H9 (cell line): ENCODE measurements at regions not wholly inside any gene's neighbourhood (a gene's known extent, or its start where the extent isn't known, plus 50 kb on each side); places are given as distances from the start of the nearest gene placed in this dataset.

Experiments
- DNase-seq: peaks from one replicate; pipeline ENCODE4 v3.0.0-alpha.2; 2017
- H2AFZ ChIP-seq: one replicate; pipeline ENCODE4 v1.6.1; 2013; ENCODE audit warnings: mild to moderate bottlenecking, low read length, control low read depth, moderate library complexity
- H2AK5ac ChIP-seq: 2 replicates; pipeline ENCODE4 v1.6.1; 2013; ENCODE audit warnings: low read length, control low read depth, mixed read lengths; ENCODE audit not compliant: insufficient read length
- H2BK120ac ChIP-seq: one replicate; pipeline ENCODE4 v1.6.1; 2013; ENCODE audit warnings: low read depth, mild to moderate bottlenecking, low read length, control low read depth, inconsistent platforms; ENCODE audit not compliant: poor library complexity, severe bottlenecking
- H2BK12ac ChIP-seq: 2 replicates; pipeline ENCODE4 v1.6.1; 2013; ENCODE audit warnings: low read length, control low read depth, mixed read lengths, low read depth; ENCODE audit not compliant: insufficient read length
- H2BK15ac ChIP-seq: 2 replicates; pipeline ENCODE4 v1.6.1; 2013; ENCODE audit warnings: low read depth, low read length, control low read depth
- H2BK20ac ChIP-seq: one replicate; pipeline ENCODE4 v1.6.1; 2013; ENCODE audit warnings: low read depth, mild to moderate bottlenecking, low read length, control low read depth, inconsistent platforms; ENCODE audit not compliant: poor library complexity, severe bottlenecking
- H2BK5ac ChIP-seq: 2 replicates; pipeline ENCODE4 v1.6.1; 2013; ENCODE audit warnings: low read length, control low read depth, mixed read lengths; ENCODE audit not compliant: insufficient read length
- H3K14ac ChIP-seq: 2 replicates; pipeline ENCODE4 v1.6.1; 2013; ENCODE audit warnings: low read length, control low read depth; ENCODE audit not compliant: insufficient read depth
- H3K18ac ChIP-seq: 2 replicates; pipeline ENCODE4 v1.6.1; 2013; ENCODE audit warnings: low read depth, mild to moderate bottlenecking, mixed read lengths, low read length, control low read depth; ENCODE audit not compliant: insufficient read length
- H3K23ac ChIP-seq: 2 replicates; pipeline ENCODE4 v1.6.1; 2013; ENCODE audit warnings: low read length, control low read depth, mixed read lengths, low read depth; ENCODE audit not compliant: insufficient read length
- H3K23me2 ChIP-seq: 2 replicates; pipeline ENCODE4 v1.6.1; 2013; ENCODE audit warnings: low read depth, mild to moderate bottlenecking, mixed read lengths, low read length, control low read depth; ENCODE audit not compliant: insufficient read length, poor library complexity, severe bottlenecking
- H3K27ac ChIP-seq: 2 replicates; pipeline ENCODE4 v1.5.1; 2013; ENCODE audit warnings: low read length, control low read depth, mixed read lengths, low read depth; ENCODE audit not compliant: insufficient read length
- H3K27me3 ChIP-seq: 2 replicates; pipeline ENCODE4 v1.6.1; 2013; ENCODE audit warnings: low read length, control low read depth, inconsistent platforms; ENCODE audit not compliant: insufficient read depth
- H3K4ac ChIP-seq: 2 replicates; pipeline ENCODE4 v1.6.1; 2013; ENCODE audit warnings: low read depth, mild to moderate bottlenecking, control low read depth, inconsistent platforms, low read length, moderate library complexity
- H3K4me1 ChIP-seq: 2 replicates; pipeline ENCODE4 v1.6.1; 2013; ENCODE audit warnings: low read length, control low read depth, inconsistent platforms; ENCODE audit not compliant: insufficient read depth
- H3K4me2 ChIP-seq: 2 replicates; pipeline ENCODE4 v1.6.1; 2013; ENCODE audit warnings: low read length, control low read depth, mixed read lengths; ENCODE audit not compliant: insufficient read length, insufficient read depth
- H3K56ac ChIP-seq: 2 replicates; pipeline ENCODE4 v1.6.1; 2013; ENCODE audit warnings: low read depth, mild to moderate bottlenecking, mixed read lengths, low read length, control low read depth; ENCODE audit not compliant: insufficient read length
- H3K79me1 ChIP-seq: 2 replicates; pipeline ENCODE4 v1.6.1; 2013; ENCODE audit warnings: low read depth, mild to moderate bottlenecking, moderate library complexity, low read length, control low read depth, inconsistent platforms; ENCODE audit not compliant: insufficient read depth, poor library complexity, severe bottlenecking
- H3K79me2 ChIP-seq: 2 replicates; pipeline ENCODE4 v1.6.1; 2013; ENCODE audit warnings: low read length, control low read depth, inconsistent platforms; ENCODE audit not compliant: insufficient read depth
- H3K9ac ChIP-seq: 2 replicates; pipeline ENCODE4 v1.6.1; 2013; ENCODE audit warnings: low read length, control low read depth, mixed read lengths; ENCODE audit not compliant: insufficient read length; ENCODE audit errors: extremely low read depth
- H3K9me3 ChIP-seq: one replicate; pipeline ENCODE4 v1.6.1; 2013; ENCODE audit warnings: low read depth, low read length, inconsistent platforms; ENCODE audit not compliant: control insufficient read depth
- H3T11ph ChIP-seq: one replicate; pipeline ENCODE4 v1.6.1; 2013; ENCODE audit warnings: mild to moderate bottlenecking, low read length, control low read depth, inconsistent platforms
- H4K20me1 ChIP-seq: one replicate; pipeline ENCODE4 v1.6.1; 2013; ENCODE audit not compliant: control insufficient read depth, insufficient read length, insufficient read depth
- H4K5ac ChIP-seq: 2 replicates; pipeline ENCODE4 v1.6.1; 2013; ENCODE audit warnings: low read depth, mild to moderate bottlenecking, mixed read lengths, low read length, control low read depth; ENCODE audit not compliant: insufficient read length
- H4K8ac ChIP-seq: replicated peaks from 2 replicates; pipeline ENCODE4 v1.6.1; 2013; ENCODE audit warnings: low read length, control low read depth, mixed read lengths, low read depth; ENCODE audit not compliant: insufficient read length
- H4K91ac ChIP-seq: 2 replicates; pipeline ENCODE4 v1.6.1; 2013; ENCODE audit warnings: low read depth, mild to moderate bottlenecking, moderate library complexity, mixed read lengths, low read length, control low read depth; ENCODE audit not compliant: insufficient read length
- H3K27ac Mint-ChIP-seq, 3 experiments: 2 replicates in 2 of 3; 3 replicates in 1 of 3; pipeline ENCODE4 v1.8.0; 2020 to 2021; ENCODE audit warnings: mixed read lengths in 3 of 3, mild to moderate bottlenecking in 1 of 3, moderate library complexity in 1 of 3
- H3K27me3 Mint-ChIP-seq: 2 replicates; pipeline ENCODE4 v1.8.0; 2021; ENCODE audit warnings: low read depth, mild to moderate bottlenecking, moderate library complexity, mixed read lengths
- H3K36me3 Mint-ChIP-seq, 3 experiments: 2 replicates in 2 of 3; 3 replicates in 1 of 3; pipeline ENCODE4 v1.8.0; 2020 to 2021; ENCODE audit warnings: low read depth in 3 of 3, mixed read lengths in 3 of 3; ENCODE audit not compliant: insufficient read depth in 1 of 3
- H3K4me1 Mint-ChIP-seq, 2 experiments: 2 replicates each; pipeline ENCODE4 v1.8.0; 2020; ENCODE audit warnings: mixed read lengths in 2 of 2
- H3K4me3 Mint-ChIP-seq, 2 experiments: 2 replicates in 1 of 2; 3 replicates in 1 of 2; pipeline ENCODE4 v1.8.0; 2020 to 2021; ENCODE audit warnings: mild to moderate bottlenecking in 2 of 2, mixed read lengths in 2 of 2, moderate library complexity in 1 of 2
- H3K9me3 Mint-ChIP-seq, 2 experiments: 2 replicates in 1 of 2; 3 replicates in 1 of 2; pipeline ENCODE4 v1.8.0; 2020; ENCODE audit warnings: mild to moderate bottlenecking in 2 of 2, mixed read lengths in 2 of 2, moderate library complexity in 1 of 2
- CTCF ChIP-seq: fragments of 200-600 bp; sonication (generic); conservative IDR thresholded peaks from 3 replicates; pipeline ENCODE4 v1.8.0; 2021; ENCODE audit warnings: antibody characterized with exemption, mild to moderate bottlenecking
- WGBS: extraction: QIAGEN DNeasy Blood & Tissue Kit; methylation state at CpG from one replicate; pipeline ENCODE4 v1.1.7; 2013; ENCODE audit warnings: missing lambda C conversion rate, low lambda C conversion rate, mixed read lengths; ENCODE audit not compliant: insufficient read length; ENCODE audit errors: extremely low coverage; 5-methylcytosine and 5-hydroxymethylcytosine counted together

- no peak for DNase-seq
- Histone ChIP-seq H3K9me3 (no peaks in the 10 kb centered on the region), H2AFZ (no peak overlapping the region), H3K4ac (no peak overlapping the region), H4K20me1 (no peaks in the 10 kb centered on the region), H3K14ac (no peak overlapping the region), H3K27me3 (no peaks in the 10 kb centered on the region), H3K27ac (no peak overlapping the region), H4K8ac (no peak overlapping the region), H3K4me2 (no peak overlapping the region), H2BK15ac (no peak overlapping the region), H2AK5ac (no peak overlapping the region), H3K56ac (no peak overlapping the region), H4K5ac (no peak overlapping the region), H3K18ac (no peak overlapping the region), H3K4me1 (no peaks in the 10 kb centered on the region), H2BK12ac (no peak overlapping the region), H2BK120ac (no peak overlapping the region), H3K23me2 (no peaks in the 10 kb centered on the region), H3K9ac (no peak overlapping the region), H3K23ac (no peak overlapping the region), H2BK5ac (no peak overlapping the region), H3K79me1 (no peaks in the 10 kb centered on the region), H3T11ph (no peak overlapping the region), H4K91ac (no peak overlapping the region), H3K79me2 (no peaks in the 10 kb centered on the region), H2BK20ac (no peak overlapping the region)
- H3K27ac Mint-ChIP-seq: no peak overlapping the region
- H3K4me3 Mint-ChIP-seq: no peak overlapping the region
- H3K4me1 Mint-ChIP-seq: peaks cover 0 to 3% of the 10 kb centered on the region in 2 experiments; a peak in 2 of 4 replicates
- peaks cover 53 to 94% of the 10 kb centered on the region in 2 experiments for H3K9me3 Mint-ChIP-seq
- no CpG with 5 or more reads among the region's 2 CpGs for WGBS
- peaks cover 16% of the 10 kb centered on the region for H3K27me3 Mint-ChIP-seq
- TF ChIP-seq CTCF: no peak
- peaks cover 6 to 15% (median 12%) of the 10 kb centered on the region in 3 experiments; a peak in 6 of 7 replicates for H3K36me3 Mint-ChIP-seq
Observed at GRCh38 chr19:34589730-34590129, 87.2 kb downstream of the SCGB2B2 start.
